HuH-7 (cell line): ENCODE measurements at regions not wholly inside any gene's neighbourhood (a gene's known extent, or its start where the extent isn't known, plus 50 kb on each side); places are given as distances from the start of the nearest gene placed in this dataset.

Experiments used
- DNase-seq: peaks from one replicate; pipeline ENCODE4 v3.0.0; 2011; ENCODE audit warnings: low spot score

- no peak for DNase-seq
These were observed 62.6 kb downstream of the MIS18A start for GRCh38 chr21:32216293-32216692.

- DNase-seq: no peak
These were observed 63.6 kb downstream of the MIS18A start for GRCh38 chr21:32215306-32215685.

DNA sequence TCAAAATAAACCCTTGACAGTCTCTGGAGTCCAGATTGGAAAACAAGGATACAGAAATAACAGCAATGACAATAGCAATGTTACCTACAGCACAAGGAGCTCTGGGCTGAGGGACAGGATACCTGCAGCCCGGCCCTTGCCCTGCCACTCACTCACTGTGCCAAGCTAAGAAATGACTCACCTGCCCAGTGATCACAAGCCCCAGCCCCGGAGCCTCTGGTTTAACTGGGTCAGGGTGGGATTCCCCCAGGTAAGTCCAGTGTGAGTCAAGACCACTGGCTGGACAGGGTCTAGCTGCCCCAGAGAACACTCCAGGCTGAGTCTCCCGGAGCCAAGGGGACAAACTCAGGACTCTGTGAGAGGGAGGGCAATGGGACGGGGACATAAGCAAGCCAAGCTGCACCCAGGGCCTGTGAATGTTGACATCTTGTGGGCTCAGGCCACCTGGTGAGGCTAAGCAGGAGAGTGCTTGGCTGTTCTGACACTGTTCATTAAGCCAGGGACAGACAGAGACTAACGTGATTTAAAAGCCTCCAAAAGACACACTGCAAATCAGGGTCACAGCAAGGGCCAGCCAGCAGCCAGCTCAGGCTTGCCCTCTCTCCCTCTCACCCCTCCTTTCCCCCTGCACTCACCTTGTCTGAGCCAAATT is 64.1 kb downstream of the MIS18A start:
- DNase-seq: no peak

- no peak for DNase-seq
These were observed 66.7 kb downstream of the MIS18A start for GRCh38 chr21:32212116-32212515.

GRCh38 chr21:32211306-32211705 is 67.5 kb downstream of the MIS18A start:
- no peak for DNase-seq

- DNase-seq: no peak
These were observed 69.3 kb downstream of the MIS18A start for GRCh38 chr21:32209580-32209979.

DNA sequence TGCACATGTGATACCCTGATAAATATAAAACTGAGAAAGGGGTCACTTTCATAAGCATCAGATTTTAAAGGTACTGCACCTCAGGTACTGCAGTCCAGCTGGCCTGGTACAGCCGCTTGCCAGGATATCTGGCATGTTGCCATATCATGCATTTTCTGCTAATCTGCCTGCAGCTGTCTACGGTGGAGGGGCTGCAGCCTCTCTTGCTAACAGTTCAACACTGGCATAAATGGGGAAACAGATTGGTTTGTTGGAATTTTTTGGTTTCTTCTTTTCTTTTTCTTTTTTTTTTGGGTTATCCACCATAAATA is 71.5 kb downstream of the MIS18A start:
- no peak for DNase-seq

- DNase-seq: no peak
These were observed 72.0 kb downstream of the MIS18A start for GRCh38 chr21:32206631-32207405.

GRCh38 chr21:32203877-32204480 is 74.9 kb downstream of the MIS18A start:
- no peak for DNase-seq

DNA sequence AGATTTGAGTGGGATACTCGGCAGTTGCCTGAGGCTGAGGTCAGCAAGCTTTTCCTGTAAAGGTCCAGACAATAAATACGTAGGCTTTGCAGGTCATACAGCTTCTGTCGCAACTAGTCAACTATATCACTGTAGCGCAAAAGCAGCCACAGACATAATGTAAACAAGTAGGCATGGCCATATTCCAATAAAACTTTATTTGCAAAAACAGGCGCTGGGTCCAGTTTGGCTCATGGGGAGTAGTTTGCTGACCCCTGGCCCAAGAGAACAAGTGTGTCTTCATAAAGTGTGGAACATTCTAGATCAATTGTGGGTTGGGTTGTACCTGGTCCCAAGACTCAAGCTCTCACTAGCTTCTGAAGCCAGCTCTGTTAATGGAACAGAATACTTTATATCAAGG is 78.8 kb downstream of the MIS18A start:
- DNase-seq: no peak

DNA sequence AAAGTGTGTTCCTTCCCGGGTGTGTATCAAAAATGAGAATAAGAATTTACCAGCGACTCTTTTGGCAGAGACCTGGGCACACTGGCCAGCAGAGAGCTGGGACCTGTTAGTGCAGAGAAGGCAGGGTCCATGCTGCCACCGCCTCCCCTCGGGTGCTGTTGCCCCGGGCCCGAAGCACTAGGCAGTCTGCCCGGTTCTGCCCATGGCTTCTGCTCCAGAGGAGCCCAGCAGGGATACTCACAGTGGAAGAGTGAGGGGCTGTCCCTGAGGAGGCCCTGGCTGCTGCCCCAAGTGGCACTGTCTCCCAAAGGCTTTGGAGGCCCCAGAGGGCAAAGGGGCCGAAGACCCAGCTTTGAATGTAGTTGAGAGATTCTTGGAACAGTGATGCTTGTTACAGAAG is 80.5 kb downstream of the MIS18A start:
- no peak for DNase-seq

DNA sequence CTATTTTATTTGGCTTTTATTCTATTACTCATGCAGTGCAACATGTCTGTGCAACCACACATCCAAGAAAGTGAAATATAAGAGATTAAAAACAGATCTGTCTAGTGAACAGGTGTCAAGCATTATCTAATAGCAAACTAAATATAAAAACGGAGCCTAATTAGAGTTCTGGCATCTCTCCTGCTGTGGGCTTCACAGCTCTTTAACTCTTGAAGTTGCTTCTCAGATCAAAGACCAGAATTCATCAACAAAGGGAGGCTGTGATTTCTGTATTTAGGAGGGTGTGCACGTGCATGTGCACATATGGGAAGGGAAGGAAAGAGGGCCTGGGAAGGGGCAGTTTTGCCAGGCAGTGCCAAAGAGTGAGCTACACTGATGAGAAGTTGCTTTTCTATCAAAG is 81.0 kb downstream of the MIS18A start:
- no peak for DNase-seq

GRCh38 chr21:32196001-32196400 is 82.8 kb downstream of the MIS18A start:
- no peak for DNase-seq

GRCh38 chr21:32193098-32193465 is 85.8 kb downstream of the MIS18A start:
- no peak for DNase-seq

- no peak for DNase-seq
These were observed 86.4 kb downstream of the MIS18A start for GRCh38 chr21:32192291-32193097.

DNA sequence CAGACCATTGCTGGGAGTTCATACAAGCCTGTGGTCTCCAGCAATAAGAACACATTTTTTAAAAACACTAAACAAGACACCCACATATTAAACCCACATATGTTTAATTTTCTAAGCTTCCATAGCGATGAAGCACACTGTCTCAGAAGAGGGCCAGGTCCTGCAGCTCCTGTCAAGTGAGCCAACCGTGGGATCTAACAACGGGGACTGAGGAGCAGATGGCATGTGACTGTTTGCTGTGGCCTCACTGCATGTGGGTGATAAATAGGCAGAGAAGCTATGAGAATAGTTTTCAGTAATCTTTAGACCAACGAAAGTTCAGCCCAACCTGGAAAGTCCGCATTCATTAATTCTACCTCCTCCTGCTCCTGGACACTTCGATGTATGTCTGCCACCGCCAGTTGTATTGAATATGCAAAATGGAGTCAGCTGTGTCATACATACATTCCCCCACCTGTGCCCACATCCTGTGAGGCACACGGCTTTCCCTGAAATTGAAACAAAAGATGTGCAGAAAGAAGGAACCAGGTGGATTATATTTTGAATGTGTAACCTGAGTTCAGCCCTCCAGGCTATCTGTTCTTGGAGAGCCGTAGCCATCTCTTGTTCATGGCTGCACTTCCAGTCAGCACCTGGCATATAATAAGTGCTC is 88.2 kb downstream of the MIS18A start:
- no peak for DNase-seq

DNA sequence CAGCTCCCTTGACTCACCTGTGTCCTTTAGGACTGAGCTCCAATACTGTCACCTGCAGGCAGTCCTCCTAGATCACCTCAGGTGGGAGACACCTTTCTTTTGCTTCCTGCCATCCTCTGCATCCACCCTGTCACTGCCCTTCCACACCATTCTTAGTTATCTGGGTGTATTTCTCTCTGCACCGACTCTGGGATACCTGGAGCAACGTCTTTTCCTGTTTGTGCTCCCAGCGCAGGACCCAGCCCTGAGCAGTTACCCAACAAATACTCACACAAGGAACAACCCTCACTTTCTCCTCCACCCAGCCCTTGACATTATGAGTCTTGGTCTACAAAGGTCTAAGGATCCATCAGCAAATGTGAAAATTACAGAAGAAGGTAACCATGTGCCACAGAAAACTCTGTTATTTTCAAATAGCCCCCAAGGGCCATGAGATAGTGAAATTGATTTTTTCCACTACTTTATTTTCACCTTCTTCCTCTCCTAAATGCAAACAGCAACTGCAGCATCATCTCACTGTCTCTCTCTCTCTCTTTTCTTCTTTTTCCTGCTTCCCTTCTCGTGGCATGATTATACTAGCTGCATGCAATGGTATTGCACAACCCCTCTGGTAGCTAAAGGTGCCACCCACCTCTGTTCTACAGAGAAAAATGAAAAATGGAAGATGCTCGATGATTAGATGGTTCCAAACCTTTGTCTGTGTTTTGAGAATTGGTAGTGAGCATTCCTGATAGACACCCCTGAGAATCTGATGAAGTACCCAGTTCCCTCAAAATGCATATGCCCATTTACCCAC is 89.0 kb downstream of the MIS18A start:
- no peak for DNase-seq

GRCh38 chr21:32186804-32187203 is 92.0 kb downstream of the MIS18A start:
- no peak for DNase-seq

- no peak for DNase-seq
These were observed 93.1 kb downstream of the MIS18A start for GRCh38 chr21:32185726-32186125.

GRCh38 chr21:32185103-32185502 is 93.7 kb downstream of the MIS18A start:
- DNase-seq: no peak

GRCh38 chr21:32184485-32184884 is 94.4 kb downstream of the MIS18A start:
- no peak for DNase-seq

DNA sequence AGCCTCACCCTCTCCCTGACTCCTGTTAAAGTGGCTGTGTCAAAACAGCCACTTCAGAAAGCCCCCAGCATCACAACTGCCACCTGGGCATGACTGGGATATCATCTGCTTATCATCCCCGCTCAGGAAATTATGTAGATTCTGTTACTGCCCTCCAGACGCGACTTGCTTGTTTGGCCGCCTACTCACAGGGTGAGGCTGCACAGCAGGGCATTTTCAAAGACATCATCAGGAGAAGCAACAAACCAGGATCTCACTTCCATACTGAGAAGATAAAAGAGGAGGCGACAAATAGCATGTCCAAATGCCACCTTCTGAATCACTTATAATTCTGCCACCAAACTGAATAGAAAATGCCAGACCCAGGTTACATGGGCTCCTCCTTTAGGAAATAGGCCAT is 94.8 kb downstream of the MIS18A start:
- DNase-seq: no peak
